CD1c-positive myeloid dendritic cell (primary cell): ENCODE measurements at regions not wholly inside any gene's neighbourhood (a gene's known extent, or its start where the extent isn't known, plus 50 kb on each side); places are given as distances from the start of the nearest gene placed in this dataset.

Source experiments
- DNase-seq: peaks from one replicate; pipeline ENCODE4 v3.0.0-alpha.2; 2016; ENCODE audit errors: extremely low spot score

DNA sequence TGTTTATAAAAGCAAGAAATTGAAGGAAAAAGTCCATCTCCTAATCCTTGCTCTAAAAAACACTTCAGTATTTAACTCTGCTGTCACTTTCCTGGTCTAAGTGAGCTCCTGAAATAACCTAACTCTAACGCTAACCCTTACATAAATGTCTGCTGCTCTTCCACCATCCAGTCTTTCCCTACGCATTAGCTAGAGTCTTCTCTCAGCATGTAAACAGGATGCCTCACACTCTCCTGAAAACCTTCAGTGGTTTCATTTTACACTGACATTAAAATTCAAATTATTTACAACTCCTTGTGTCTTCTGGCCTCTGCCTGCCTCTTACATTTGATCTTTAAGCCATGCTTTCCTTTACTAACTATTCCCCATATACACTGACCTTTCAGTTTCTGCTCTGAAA, 697.6 kb upstream of the CXADR start:
- DNase-seq = no peak

- DNase-seq = no peak
Observed at GRCh38 chr21:16821588-16821987, 691.3 kb upstream of the CXADR start.

GRCh38 chr21:16829532-16829931, 683.3 kb upstream of the CXADR start:
- no peak for DNase-seq

- no peak for DNase-seq
Observed at GRCh38 chr21:16832791-16833190, 680.1 kb upstream of the CXADR start.

DNA sequence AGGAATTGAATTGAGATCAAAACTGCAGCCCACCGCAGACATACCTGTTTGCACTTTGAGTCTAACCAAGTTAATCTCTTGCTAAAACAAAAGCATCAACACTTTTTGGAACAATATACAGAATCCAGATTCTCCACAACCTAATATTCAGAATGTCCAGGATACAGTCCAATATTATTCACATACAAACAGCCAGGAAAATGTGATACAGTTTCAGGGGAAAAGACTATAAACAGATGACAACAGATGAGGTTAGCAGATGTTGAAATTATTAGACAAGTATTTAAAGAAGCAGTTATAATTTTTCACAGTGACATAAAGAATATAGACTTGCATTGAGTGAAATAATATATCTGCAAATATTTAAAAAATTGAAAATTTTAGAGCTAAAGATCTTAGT, 678.1 kb upstream of the CXADR start:
- DNase-seq = no peak

GRCh38 chr21:16837321-16837720, 675.5 kb upstream of the CXADR start:
- no peak for DNase-seq

DNA sequence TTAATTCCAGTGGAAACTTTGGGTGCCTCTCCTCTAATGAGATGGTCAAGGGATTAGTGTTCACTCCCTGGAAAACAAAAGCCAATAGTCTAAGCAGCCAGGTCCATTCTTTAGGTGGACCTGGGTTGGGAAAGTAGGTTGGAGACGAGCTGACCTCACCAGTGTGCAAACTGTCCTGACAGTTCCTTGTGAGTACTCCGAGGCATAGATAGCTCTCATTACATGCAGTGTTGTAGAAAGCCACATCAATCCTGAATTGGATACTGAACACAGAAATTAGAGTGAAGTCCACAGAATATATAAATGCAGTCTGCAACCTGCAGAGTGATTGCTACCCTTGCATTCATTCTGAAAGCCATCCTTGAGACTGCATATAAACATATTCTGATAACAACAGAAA, 675.1 kb upstream of the CXADR start:
- DNase-seq = no peak

GRCh38 chr21:16838331-16838730, 674.5 kb upstream of the CXADR start:
- DNase-seq = no peak

DNA sequence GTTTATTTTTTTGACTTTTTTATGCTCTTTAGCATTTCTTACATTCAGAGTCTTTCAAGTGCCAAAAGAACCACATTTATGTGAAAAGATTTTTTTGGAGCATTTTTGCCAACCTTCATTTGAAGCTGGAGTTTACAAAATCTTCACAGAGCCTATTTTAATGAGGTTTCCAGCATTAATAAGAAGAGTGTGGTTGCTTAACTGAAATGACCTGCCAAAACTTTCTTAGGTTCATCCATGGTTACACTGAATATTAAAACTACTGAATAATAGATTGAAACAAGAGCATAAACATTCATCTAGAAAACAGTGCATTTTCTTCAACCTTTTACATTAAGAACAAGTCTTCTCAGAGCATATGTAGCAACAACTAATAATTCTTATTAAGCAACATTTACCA, 672.3 kb upstream of the CXADR start:
- DNase-seq = no peak

DNA sequence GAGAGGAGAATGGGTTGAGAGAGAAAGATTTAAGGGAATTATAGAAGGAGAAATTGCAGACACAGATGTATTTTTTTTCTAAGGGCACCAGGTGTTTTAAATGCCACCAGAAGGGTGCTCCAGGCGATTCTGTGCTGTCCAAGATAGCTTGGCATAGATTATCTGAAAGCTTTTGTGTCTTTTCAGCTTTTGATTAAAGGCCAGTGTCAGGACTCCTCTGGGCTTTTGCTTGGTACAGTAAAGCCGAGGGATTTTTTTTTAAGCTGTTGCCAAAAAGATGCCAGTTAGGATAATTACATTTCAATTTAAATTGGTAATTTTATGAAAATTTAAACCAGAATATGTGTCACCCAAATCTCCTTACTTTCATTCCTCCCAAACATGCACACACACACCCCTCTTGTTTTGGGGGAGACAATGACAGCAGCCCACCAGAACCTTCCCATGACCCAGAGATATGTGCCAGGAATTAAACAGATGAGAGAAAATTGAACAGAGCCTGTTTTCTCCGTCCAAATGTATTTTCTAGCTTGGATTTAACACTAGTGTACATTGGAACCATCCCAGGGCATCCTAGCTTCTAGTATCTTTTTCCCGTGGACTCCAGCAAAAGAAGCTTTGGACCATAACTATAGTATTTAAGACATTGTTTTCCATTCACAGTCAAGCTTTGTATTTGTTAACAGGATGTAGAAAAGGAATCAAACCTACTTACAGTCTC, 670.7 kb upstream of the CXADR start:
- no peak for DNase-seq

GRCh38 chr21:16842696-16843035, 670.2 kb upstream of the CXADR start:
- DNase-seq = no peak

DNA sequence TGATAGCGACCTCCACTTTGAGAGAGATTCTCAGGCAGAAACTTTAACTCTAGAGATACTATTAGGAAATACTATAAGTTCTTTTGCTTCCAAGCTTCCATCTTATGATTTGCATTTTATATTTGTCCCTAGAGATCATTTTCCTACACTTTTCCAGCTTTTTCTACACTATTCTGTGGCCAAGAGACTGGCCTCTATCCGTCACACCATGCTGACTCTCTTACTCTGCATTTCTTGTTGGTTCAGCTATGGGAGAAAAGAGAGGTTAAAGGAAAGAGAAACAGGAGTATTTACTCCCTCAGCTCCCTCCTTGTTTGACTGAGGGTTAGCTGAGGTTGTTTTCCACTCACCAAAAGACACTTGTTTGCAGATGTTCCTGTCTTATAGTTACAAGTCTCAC, 665.6 kb upstream of the CXADR start:
- DNase-seq = no peak

GRCh38 chr21:16851054-16851453, 661.8 kb upstream of the CXADR start:
- DNase-seq = no peak

DNA sequence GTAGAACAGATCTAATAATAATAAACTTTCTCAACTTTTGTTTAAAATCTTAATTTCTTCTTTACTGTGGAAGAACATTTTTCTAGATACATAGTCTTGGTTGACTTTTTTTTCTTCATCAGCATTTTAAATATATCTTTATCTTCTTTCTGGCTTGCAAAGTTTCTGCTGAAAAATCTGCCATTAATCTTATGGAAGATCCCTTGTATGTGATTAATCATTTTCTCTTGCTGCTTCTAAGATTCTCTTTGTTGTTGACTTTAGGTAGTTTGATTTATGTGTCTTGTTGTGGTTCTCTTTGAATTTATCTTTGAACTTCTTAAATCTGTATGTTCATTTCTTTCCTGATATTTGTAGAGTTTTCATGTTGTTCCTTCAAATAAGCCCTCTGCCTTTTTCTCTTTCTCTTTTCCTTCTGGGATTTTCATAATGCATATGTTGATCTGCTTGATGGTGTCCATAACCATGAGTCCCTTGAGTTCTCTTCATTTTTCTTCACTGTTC, 657.6 kb upstream of the CXADR start:
- no peak for DNase-seq

DNA sequence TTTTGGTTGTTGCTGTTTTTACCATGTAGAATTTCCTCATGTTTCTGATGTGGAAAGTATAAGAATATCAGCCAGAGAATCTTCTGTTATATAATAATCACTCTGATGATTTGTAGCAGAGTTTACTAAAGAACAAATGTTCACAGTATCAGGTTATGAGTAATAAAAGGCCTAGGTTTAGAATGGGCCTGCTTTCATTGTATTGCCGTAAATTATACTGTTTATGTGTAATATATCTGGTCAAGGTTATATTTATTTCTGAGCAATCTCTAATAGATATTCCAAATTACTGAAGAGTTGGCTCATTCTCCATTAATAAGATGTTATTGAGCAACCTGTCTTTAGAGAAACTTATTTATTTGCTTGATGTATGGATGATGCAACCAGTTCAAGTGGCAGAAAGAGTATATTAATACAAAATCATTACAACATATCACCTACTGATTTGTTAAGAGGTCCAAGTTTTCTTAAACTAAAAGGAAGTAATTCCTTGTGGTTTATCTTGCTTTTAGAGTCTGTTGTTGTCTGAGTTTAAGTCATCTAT, 649.4 kb upstream of the CXADR start:
- DNase-seq = no peak

GRCh38 chr21:16863908-16864307, 648.9 kb upstream of the CXADR start:
- DNase-seq = no peak

DNA sequence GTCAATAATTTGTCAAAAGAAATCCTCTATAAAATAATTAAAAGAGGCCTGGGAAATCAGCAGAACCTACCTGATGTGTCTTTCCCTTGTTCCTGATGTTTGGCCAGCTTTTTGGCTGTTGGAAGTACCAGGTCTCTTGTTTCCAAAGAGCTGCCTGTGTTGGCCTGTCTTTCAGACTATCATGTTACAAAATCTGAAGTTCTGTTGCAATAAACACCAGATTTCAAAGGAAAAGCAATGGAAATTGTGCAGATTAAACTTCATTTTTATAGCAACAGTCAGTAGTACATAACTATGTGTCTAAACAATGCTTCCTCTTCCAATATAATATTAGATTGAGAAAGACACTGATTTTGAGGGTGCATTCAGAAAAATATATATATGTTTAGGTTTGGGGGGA, 647.2 kb upstream of the CXADR start:
- no peak for DNase-seq

- DNase-seq = no peak
Observed at GRCh38 chr21:16866851-16867250, 646.0 kb upstream of the CXADR start.

GRCh38 chr21:16870103-16870502, 642.7 kb upstream of the CXADR start:
- no peak for DNase-seq

DNA sequence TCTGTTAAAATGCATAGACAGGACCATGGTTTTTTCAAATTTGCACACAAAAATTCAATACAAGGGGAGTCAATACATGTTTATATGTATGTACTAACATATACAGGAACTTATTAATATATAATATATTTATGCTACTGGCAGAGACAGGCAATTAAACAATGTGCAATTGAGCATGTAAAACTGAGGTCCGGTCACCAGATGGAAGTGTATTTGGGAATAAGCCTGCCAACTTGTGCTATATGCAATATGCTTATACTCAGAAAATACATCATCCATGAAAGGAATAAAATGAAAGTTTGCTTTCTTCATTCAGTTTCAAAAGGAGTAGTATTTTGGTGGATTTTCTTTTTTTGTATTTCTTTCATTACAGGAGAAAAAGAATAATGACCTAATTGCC, 640.2 kb upstream of the CXADR start:
- no peak for DNase-seq

GRCh38 chr21:16873176-16873575, 639.7 kb upstream of the CXADR start:
- no peak for DNase-seq

DNA sequence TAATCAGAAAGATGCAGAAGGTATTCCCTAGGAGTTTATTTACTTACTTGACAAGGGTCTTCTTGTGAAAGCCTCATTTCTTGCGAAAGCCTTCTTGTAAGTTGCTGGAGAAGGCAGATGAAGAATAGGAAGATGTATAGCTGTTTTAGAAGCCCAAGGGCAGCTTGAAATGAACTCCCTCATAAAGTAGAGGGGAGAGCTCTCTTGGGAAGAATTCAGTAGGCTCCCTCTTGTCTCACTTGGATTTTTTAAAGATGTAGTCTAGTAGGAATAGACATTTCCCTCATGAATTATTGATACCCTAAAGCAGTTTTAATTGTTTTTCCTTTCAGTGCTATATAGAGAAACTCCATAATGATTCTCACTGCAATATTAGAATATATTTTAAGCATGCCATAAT, 639.2 kb upstream of the CXADR start:
- no peak for DNase-seq

DNA sequence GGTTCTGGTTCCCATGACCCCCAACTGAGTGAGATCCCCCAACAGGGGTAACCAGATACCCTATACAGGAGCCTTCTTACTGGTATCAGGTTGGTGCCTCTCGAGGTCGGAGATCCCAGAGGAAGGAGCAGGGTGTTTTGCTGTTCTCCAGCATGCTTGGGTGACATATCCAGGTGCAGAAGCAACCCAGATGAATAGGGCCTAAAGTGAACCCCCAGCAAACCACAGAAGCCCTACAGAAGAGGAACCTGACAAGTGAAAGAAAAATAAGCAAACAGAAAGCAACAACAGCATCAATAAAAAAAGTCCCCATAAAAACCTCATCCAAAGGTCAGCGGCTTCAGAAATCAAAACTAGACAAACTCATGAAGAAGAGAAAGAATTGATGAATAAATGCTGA, 633.4 kb upstream of the CXADR start:
- DNase-seq = no peak

DNA sequence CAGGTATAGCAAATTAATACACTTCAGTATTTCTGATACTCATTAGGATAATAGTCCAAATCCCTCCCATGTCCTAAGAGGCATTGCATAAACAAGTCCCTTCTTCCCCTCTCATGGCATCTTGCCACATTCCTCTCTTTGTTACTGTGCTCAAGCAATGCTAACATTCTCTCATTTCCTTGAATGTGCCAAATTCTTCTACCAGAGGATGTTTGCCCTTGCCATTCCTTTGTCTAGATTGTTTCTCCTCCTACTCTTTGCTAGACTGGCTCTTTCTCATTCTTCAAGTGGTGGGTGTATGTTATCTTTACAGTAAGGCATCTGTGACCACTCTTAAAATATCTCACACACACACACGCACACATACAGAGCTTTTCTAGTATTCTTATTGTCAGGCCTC, 621.0 kb upstream of the CXADR start:
- no peak for DNase-seq
